IMR-90 (cell line): ENCODE measurements at regions not wholly inside any gene's neighbourhood (a gene's known extent, or its start where the extent isn't known, plus 50 kb on each side); places are given as distances from the start of the nearest gene placed in this dataset.

Source experiments
- BHLHE40 ChIP-seq: fragments of 150-350 bp; IDR thresholded peaks from 2 replicates; pipeline ENCODE4 v1.6.1; 2016; ENCODE audit warnings: mild to moderate bottlenecking, low read depth, low read length
- CEBPB ChIP-seq: IDR thresholded peaks from 2 replicates; pipeline ENCODE4 v1.6.1; 2012; ENCODE audit warnings: low read depth, low read length, improper control_type of control experiment
- CHD1 ChIP-seq: IDR thresholded peaks from 2 replicates; pipeline ENCODE4 v1.6.1; 2012; ENCODE audit warnings: low read depth, low read length, improper control_type of control experiment
- MAFK ChIP-seq: IDR thresholded peaks from 2 replicates; pipeline ENCODE4 v1.6.1; 2012; ENCODE audit warnings: low read depth, low read length, improper control_type of control experiment
- MAZ ChIP-seq: IDR thresholded peaks from 2 replicates; pipeline ENCODE4 v1.6.1; 2012; ENCODE audit warnings: low read depth, mild to moderate bottlenecking, low read length, improper control_type of control experiment, moderate library complexity, borderline replicate concordance
- MXI1 ChIP-seq: IDR thresholded peaks from 2 replicates; pipeline ENCODE4 v1.6.1; 2012; ENCODE audit warnings: low read depth, mild to moderate bottlenecking, low read length, moderate library complexity, borderline replicate concordance
- POLR2A ChIP-seq: IDR thresholded peaks from 2 replicates; pipeline ENCODE4 v1.6.1; 2012; ENCODE audit warnings: mild to moderate bottlenecking, low read depth, low read length
- RAD21 ChIP-seq: IDR thresholded peaks from 2 replicates; pipeline ENCODE4 v1.6.1; 2012; ENCODE audit warnings: low read length, improper control_type of control experiment
- RFX5 ChIP-seq: IDR thresholded peaks from 2 replicates; pipeline ENCODE4 v1.8.0; 2012; ENCODE audit warnings: low read depth, mild to moderate bottlenecking, low read length, moderate library complexity
- SMC3 ChIP-seq: fragments of 150-350 bp; IDR thresholded peaks from 2 replicates; pipeline ENCODE4 v1.6.1; 2016; ENCODE audit warnings: low read depth, mild to moderate bottlenecking, antibody characterized with exemption, low read length, moderate library complexity
- TF ChIP-seq, protein P1 (sequence below): conservative IDR thresholded peaks from 2 replicates; pipeline ENCODE4 v1.5.1; 2012; ENCODE audit warnings: mild to moderate bottlenecking, low read depth, low read length, improper control_type of control experiment
- TF ChIP-seq, protein P2 (sequence below): fragments of 150-350 bp; IDR thresholded peaks from 2 replicates; pipeline ENCODE4 v1.6.1; 2017; ENCODE audit warnings: mild to moderate bottlenecking, antibody characterized with exemption, low read length, low read depth
- TF ChIP-seq, protein P3 (sequence below): fragments of 150-350 bp; IDR thresholded peaks from 2 replicates; pipeline ENCODE4 v1.6.1; 2016; ENCODE audit warnings: low read depth, mild to moderate bottlenecking, low read length, moderate library complexity, borderline replicate concordance

DNA sequence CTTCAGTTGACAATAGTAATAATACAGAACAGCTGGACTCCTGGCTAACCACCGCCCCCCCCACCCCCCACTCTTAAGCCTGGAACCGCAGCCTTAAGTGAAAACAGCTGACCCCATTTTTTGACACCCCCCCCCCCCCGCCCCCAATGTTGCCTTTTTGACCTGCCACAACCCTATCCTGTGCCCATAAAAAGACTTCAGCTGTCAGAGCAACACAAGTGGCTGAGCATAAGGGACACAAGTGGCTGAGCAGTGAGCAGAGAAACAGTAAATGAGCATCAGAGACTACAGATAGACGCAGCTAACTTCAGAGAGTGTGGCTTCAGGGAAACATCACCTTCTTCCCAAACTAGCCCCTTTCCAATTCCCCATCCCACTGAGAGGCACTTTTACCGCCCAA is 1493.8 kb downstream of the LRRC4C start:
- TF ChIP-seq POLR2A (no peak), CEBPB (no peak), RAD21 (no peak), RFX5 (no peak), SMC3 (no peak), MAZ (no peak), BHLHE40 (no peak), MAFK (no peak), MXI1 (no peak), CHD1 (no peak)
- TF ChIP-seq, protein P1, sequence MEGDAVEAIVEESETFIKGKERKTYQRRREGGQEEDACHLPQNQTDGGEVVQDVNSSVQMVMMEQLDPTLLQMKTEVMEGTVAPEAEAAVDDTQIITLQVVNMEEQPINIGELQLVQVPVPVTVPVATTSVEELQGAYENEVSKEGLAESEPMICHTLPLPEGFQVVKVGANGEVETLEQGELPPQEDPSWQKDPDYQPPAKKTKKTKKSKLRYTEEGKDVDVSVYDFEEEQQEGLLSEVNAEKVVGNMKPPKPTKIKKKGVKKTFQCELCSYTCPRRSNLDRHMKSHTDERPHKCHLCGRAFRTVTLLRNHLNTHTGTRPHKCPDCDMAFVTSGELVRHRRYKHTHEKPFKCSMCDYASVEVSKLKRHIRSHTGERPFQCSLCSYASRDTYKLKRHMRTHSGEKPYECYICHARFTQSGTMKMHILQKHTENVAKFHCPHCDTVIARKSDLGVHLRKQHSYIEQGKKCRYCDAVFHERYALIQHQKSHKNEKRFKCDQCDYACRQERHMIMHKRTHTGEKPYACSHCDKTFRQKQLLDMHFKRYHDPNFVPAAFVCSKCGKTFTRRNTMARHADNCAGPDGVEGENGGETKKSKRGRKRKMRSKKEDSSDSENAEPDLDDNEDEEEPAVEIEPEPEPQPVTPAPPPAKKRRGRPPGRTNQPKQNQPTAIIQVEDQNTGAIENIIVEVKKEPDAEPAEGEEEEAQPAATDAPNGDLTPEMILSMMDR: no peak
- TF ChIP-seq, protein P2, sequence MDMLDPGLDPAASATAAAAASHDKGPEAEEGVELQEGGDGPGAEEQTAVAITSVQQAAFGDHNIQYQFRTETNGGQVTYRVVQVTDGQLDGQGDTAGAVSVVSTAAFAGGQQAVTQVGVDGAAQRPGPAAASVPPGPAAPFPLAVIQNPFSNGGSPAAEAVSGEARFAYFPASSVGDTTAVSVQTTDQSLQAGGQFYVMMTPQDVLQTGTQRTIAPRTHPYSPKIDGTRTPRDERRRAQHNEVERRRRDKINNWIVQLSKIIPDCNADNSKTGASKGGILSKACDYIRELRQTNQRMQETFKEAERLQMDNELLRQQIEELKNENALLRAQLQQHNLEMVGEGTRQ: no peak
- TF ChIP-seq, protein P3, sequence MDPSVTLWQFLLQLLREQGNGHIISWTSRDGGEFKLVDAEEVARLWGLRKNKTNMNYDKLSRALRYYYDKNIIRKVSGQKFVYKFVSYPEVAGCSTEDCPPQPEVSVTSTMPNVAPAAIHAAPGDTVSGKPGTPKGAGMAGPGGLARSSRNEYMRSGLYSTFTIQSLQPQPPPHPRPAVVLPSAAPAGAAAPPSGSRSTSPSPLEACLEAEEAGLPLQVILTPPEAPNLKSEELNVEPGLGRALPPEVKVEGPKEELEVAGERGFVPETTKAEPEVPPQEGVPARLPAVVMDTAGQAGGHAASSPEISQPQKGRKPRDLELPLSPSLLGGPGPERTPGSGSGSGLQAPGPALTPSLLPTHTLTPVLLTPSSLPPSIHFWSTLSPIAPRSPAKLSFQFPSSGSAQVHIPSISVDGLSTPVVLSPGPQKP: no peak
